HG02852 (cell line): ENCODE measurements at regions not wholly inside any gene's neighbourhood (a gene's known extent, or its start where the extent isn't known, plus 50 kb on each side); places are given as distances from the start of the nearest gene placed in this dataset.
"Not testable (repeated sequence)": the region's sequence is repeated elsewhere in the genome, so short reads cannot be mapped to it uniquely, and the experiment has no call there.

Experiments
- ATAC-seq: cut with Tn5 transposase; IDR thresholded peaks from one replicate; pipeline ENCODE4 v1.9.1; 2021; ENCODE audit warnings: mild to moderate bottlenecking, moderate library complexity; ENCODE audit not compliant: unreplicated experiment

GRCh38 chr18:47729356-47729755 lies 201.1 kb downstream of the SMAD2 start:
- no peak for ATAC-seq

- ATAC-seq = no peak
Observed at GRCh38 chr18:47728921-47729320, 201.5 kb downstream of the SMAD2 start.

- no peak for ATAC-seq
Observed at GRCh38 chr18:47727409-47727808, 203.1 kb downstream of the SMAD2 start.

GRCh38 chr18:47726550-47726949 lies 203.9 kb downstream of the SMAD2 start:
- ATAC-seq = no peak

- no peak for ATAC-seq
Observed at GRCh38 chr18:47725656-47726055, 204.8 kb downstream of the SMAD2 start.

- no peak for ATAC-seq
Observed at GRCh38 chr18:47724186-47724975, 206.1 kb downstream of the SMAD2 start.

- ATAC-seq = no peak
Observed at GRCh38 chr18:47721876-47722275, 208.6 kb downstream of the SMAD2 start.

- ATAC-seq = no peak
Observed at GRCh38 chr18:47720741-47721140, 209.7 kb downstream of the SMAD2 start.

- ATAC-seq = no peak
Observed at GRCh38 chr18:47719096-47719780, 211.2 kb downstream of the SMAD2 start.

- no peak for ATAC-seq
Observed at GRCh38 chr18:47718646-47719045, 211.8 kb downstream of the SMAD2 start.

GRCh38 chr18:47717257-47717656 lies 213.2 kb downstream of the SMAD2 start:
- ATAC-seq = no peak

- ATAC-seq = no peak
Observed at GRCh38 chr18:47716632-47717185, 213.8 kb downstream of the SMAD2 start.

GRCh38 chr18:47710451-47710850 lies 220.0 kb downstream of the SMAD2 start:
- ATAC-seq = no peak

GRCh38 chr18:47709556-47709955 lies 220.9 kb downstream of the SMAD2 start:
- no peak for ATAC-seq

- no peak for ATAC-seq
Observed at GRCh38 chr18:47708206-47708605, 222.3 kb downstream of the SMAD2 start.

GRCh38 chr18:47701134-47701533 lies 229.3 kb downstream of the SMAD2 start:
- no peak for ATAC-seq

- ATAC-seq = no peak
Observed at GRCh38 chr18:47696870-47697269, 233.6 kb downstream of the SMAD2 start.

GRCh38 chr18:47691611-47692010 lies 238.8 kb downstream of the SMAD2 start:
- no peak for ATAC-seq

GRCh38 chr18:47690778-47691177 lies 239.7 kb downstream of the SMAD2 start:
- ATAC-seq = not testable (repeated sequence)

- no peak for ATAC-seq
Observed at GRCh38 chr18:47689371-47689770, 241.1 kb downstream of the SMAD2 start.

- ATAC-seq = no peak
Observed at GRCh38 chr18:47686806-47687205, 243.7 kb downstream of the SMAD2 start.

GRCh38 chr18:47683774-47684173 lies 246.7 kb downstream of the SMAD2 start:
- no peak for ATAC-seq
